Neural progenitor cell (in vitro differentiated cells): ENCODE measurements at regions not wholly inside any gene's neighbourhood (a gene's known extent, or its start where the extent isn't known, plus 50 kb on each side); places are given as distances from the start of the nearest gene placed in this dataset.

Experiments
- CTCF ChIP-seq: fragments of 200-600 bp; sonication (generic); IDR thresholded peaks from 2 replicates; pipeline ENCODE4 v1.5.1; 2017; ENCODE audit warnings: antibody characterized with exemption, mild to moderate bottlenecking
- EZH2 ChIP-seq: fragments of 200-600 bp; sonication (generic); IDR thresholded peaks from 2 replicates; pipeline ENCODE4 v1.6.1; 2017; ENCODE audit warnings: antibody characterized with exemption, mild to moderate bottlenecking, moderate library complexity
- EZH2phosphoT487 ChIP-seq: fragments of 200-600 bp; sonication (generic); IDR thresholded peaks from 2 replicates; pipeline ENCODE4 v1.6.1; 2017; ENCODE audit warnings: antibody characterized with exemption

- no peak for TF ChIP-seq CTCF
- TF ChIP-seq EZH2: no peak
- no peak for TF ChIP-seq EZH2phosphoT487
These were observed 101.1 kb upstream of the VPREB1 start for GRCh38 chr22:22143448-22143847.
